ENCODE measurements at regions not wholly inside any gene's neighbourhood (a gene's known extent, or its start where the extent isn't known, plus 50 kb on each side); places are given as distances from the start of the nearest gene placed in this dataset.

GRCh38 chr4:29972121-29972520 lies 748.0 kb upstream of the PCDH7 start:
- no peak overlapping the region for H3K4me3 ChIP-seq
- no peaks in the 10 kb centered on the region for H3K9me3 ChIP-seq (ENCODE audit: low read depth)
- no peaks in the 10 kb centered on the region for H3K27me3 ChIP-seq
- H3K27ac ChIP-seq = no peak overlapping the region
- DNase-seq (ENCODE audit: low read depth in 1 of 2, low spot score in 1 of 2) = no peak
- no peak for TF ChIP-seq CTCF (IDR thresholded peaks at IDR 0.05; ENCODE audit: low read depth, low read length)
- no peaks in the 10 kb centered on the region for H3K4me1 ChIP-seq (ENCODE audit: low read depth)
- H3K36me3 ChIP-seq = no peaks in the 10 kb centered on the region

- DNase-seq (ENCODE audit: low read depth in 1 of 2, low spot score in 1 of 2) = no peak
- Histone ChIP-seq H3K27ac (no peak overlapping the region), H3K4me1 (ENCODE audit: low read depth) (no peaks in the 10 kb centered on the region), H3K36me3 (no peaks in the 10 kb centered on the region), H3K4me3 (no peak overlapping the region), H3K27me3 (no peaks in the 10 kb centered on the region), H3K9me3 (ENCODE audit: low read depth) (no peaks in the 10 kb centered on the region)
- TF ChIP-seq CTCF (IDR thresholded peaks at IDR 0.05; ENCODE audit: low read depth, low read length) = no peak
Measured at GRCh38 chr4:29983890-29984289, 736.3 kb upstream of the PCDH7 start.

GRCh38 chr4:30001628-30002027 lies 718.5 kb upstream of the PCDH7 start:
- no peak for DNase-seq (ENCODE audit: low read depth in 1 of 2, low spot score in 1 of 2)
- TF ChIP-seq CTCF (IDR thresholded peaks at IDR 0.05; ENCODE audit: low read depth, low read length) = no peak
- H3K4me1 ChIP-seq (ENCODE audit: low read depth) = no peaks in the 10 kb centered on the region
- H3K9me3 ChIP-seq (ENCODE audit: low read depth) = no peaks in the 10 kb centered on the region
- no peak overlapping the region for H3K27ac ChIP-seq
- H3K36me3 ChIP-seq = no peaks in the 10 kb centered on the region
- no peak overlapping the region for H3K4me3 ChIP-seq
- H3K27me3 ChIP-seq = no peaks in the 10 kb centered on the region

- Histone ChIP-seq H3K36me3 (no peaks in the 10 kb centered on the region), H3K9me3 (ENCODE audit: low read depth) (no peaks in the 10 kb centered on the region), H3K4me3 (no peak overlapping the region), H3K27me3 (no peaks in the 10 kb centered on the region), H3K4me1 (ENCODE audit: low read depth) (no peaks in the 10 kb centered on the region), H3K27ac (no peak overlapping the region)
- no peak for TF ChIP-seq CTCF (IDR thresholded peaks at IDR 0.05; ENCODE audit: low read depth, low read length)
- DNase-seq (ENCODE audit: low read depth in 1 of 2, low spot score in 1 of 2) = no peak
Measured at GRCh38 chr4:30002341-30002740, 717.8 kb upstream of the PCDH7 start.

GRCh38 chr4:30005995-30006394 lies 714.2 kb upstream of the PCDH7 start:
- no peak overlapping the region for H3K27ac ChIP-seq
- H3K4me3 ChIP-seq = no peak overlapping the region
- H3K9me3 ChIP-seq (ENCODE audit: low read depth) = no peaks in the 10 kb centered on the region
- TF ChIP-seq CTCF (IDR thresholded peaks at IDR 0.05; ENCODE audit: low read depth, low read length) = no peak
- no peak for DNase-seq (ENCODE audit: low read depth in 1 of 2, low spot score in 1 of 2)
- H3K36me3 ChIP-seq = no peaks in the 10 kb centered on the region
- no peaks in the 10 kb centered on the region for H3K4me1 ChIP-seq (ENCODE audit: low read depth)
- H3K27me3 ChIP-seq = no peaks in the 10 kb centered on the region

GRCh38 chr4:30024526-30024925 lies 695.6 kb upstream of the PCDH7 start:
- Histone ChIP-seq H3K4me1 (ENCODE audit: low read depth) (no peaks in the 10 kb centered on the region), H3K27ac (no peak overlapping the region), H3K4me3 (no peak overlapping the region), H3K27me3 (no peaks in the 10 kb centered on the region), H3K9me3 (ENCODE audit: low read depth) (no peaks in the 10 kb centered on the region), H3K36me3 (no peaks in the 10 kb centered on the region)
- DNase-seq (ENCODE audit: low read depth in 1 of 2, low spot score in 1 of 2) = no peak
- no peak for TF ChIP-seq CTCF (IDR thresholded peaks at IDR 0.05; ENCODE audit: low read depth, low read length)
